Cardiac muscle cell (in vitro differentiated cells and primary cell): ENCODE measurements at regions not wholly inside any gene's neighbourhood (a gene's known extent, or its start where the extent isn't known, plus 50 kb on each side); places are given as distances from the start of the nearest gene placed in this dataset.

ENCODE experiments used
- DNase-seq, 2 donors: peaks; one replicate each; pipeline versions ENCODE4 v3.0.0 to v3.0.0-alpha.2; 2010 to 2017; ENCODE audit warnings: low read depth in 1 of 2, low spot score in 1 of 2
- H3K27ac ChIP-seq: fragments of 200-600 bp; sonication (generic); 2 replicates; pipeline ENCODE4 v1.5.1; 2016
- H3K27me3 ChIP-seq: fragments of 200-600 bp; sonication (generic); 2 replicates; pipeline ENCODE4 v1.6.0; 2016; ENCODE audit warnings: control low read depth
- H3K36me3 ChIP-seq: fragments of 200-600 bp; sonication (generic); 2 replicates; pipeline ENCODE4 v1.5.1; 2016; ENCODE audit warnings: control low read depth
- H3K4me1 ChIP-seq: fragments of 200-600 bp; sonication (generic); 2 replicates; pipeline ENCODE4 v1.8.1; 2017; ENCODE audit warnings: low read depth, mild to moderate bottlenecking, mixed run types
- H3K4me3 ChIP-seq: fragments of 200-600 bp; sonication (generic); 2 replicates; pipeline ENCODE4 v1.5.1; 2016; ENCODE audit warnings: mild to moderate bottlenecking
- H3K9me3 ChIP-seq: fragments of 200-600 bp; sonication (generic); 2 replicates; pipeline ENCODE4 v1.5.1; 2017; ENCODE audit warnings: low read depth, mild to moderate bottlenecking, control low read depth
- TF ChIP-seq, protein P1 (sequence below): IDR thresholded peaks from 2 replicates; pipeline ENCODE4 v1.5.1; 2012; ENCODE audit warnings: low read depth, mild to moderate bottlenecking, low read length

DNA sequence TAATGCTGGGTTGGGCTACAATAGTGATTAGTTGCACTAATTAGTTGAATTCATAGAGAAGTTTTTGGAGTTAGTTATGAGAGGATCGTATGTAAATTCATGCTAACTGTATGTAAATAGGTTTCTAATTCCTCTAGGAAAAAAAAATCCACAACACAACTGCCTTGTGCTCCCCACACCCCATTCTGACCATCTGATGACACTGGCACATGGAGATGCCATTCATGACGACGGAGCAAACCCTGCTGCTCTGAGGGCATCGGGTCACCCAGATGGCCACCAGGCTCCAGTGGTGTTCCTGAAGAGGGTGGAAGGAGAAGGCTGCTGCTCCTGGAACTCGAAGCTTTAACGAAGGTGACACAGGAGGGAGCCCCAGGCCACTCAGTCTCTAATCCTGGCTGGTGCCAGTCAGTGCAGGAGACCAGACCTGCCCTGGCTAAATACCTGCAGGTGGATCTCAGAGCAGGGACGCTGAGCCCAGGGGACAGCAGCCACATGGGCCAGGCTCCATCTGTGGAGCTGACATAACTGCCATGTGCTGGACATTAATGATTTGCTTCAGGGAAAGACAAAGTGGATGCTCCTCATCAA lies 90.3 kb downstream of the FAM50B start:
- Histone ChIP-seq H3K9me3 (no peaks in the 10 kb centered on the region), H3K4me1 (peaks cover 8% of the 10 kb centered on the region), H3K36me3 (no peaks in the 10 kb centered on the region), H3K27me3 (no peaks in the 10 kb centered on the region), H3K4me3 (no peak overlapping the region), H3K27ac (no peak overlapping the region)
- TF ChIP-seq, protein P1, sequence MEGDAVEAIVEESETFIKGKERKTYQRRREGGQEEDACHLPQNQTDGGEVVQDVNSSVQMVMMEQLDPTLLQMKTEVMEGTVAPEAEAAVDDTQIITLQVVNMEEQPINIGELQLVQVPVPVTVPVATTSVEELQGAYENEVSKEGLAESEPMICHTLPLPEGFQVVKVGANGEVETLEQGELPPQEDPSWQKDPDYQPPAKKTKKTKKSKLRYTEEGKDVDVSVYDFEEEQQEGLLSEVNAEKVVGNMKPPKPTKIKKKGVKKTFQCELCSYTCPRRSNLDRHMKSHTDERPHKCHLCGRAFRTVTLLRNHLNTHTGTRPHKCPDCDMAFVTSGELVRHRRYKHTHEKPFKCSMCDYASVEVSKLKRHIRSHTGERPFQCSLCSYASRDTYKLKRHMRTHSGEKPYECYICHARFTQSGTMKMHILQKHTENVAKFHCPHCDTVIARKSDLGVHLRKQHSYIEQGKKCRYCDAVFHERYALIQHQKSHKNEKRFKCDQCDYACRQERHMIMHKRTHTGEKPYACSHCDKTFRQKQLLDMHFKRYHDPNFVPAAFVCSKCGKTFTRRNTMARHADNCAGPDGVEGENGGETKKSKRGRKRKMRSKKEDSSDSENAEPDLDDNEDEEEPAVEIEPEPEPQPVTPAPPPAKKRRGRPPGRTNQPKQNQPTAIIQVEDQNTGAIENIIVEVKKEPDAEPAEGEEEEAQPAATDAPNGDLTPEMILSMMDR, result no peak
- DNase-seq, result no peak

DNA sequence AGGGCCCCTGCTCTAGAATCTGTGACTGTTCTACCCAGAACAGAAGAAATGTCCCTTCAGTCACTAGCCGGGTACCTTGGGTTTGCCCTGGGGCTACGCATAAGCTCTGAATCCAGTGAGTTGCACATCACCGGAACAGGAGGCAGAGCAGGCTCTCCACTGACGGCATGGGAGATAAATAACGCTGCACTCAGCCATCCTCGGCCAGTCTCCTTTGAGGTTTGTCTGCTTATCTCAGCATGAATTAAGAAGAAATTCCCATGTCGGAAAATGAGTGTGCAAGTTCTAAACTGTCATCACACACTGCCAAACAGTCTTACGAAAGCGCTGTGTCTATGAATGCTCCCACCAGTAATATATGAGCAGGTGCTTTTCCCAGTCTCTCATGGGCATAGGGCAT lies 90.8 kb downstream of the FAM50B start:
- H3K4me3 ChIP-seq, result no peak overlapping the region
- TF ChIP-seq, protein P1, result no peak
- H3K36me3 ChIP-seq, result no peaks in the 10 kb centered on the region
- H3K9me3 ChIP-seq, result no peaks in the 10 kb centered on the region
- DNase-seq, result peak in 1 of 2 donors; percentile 90
- no peak overlapping the region for H3K27ac ChIP-seq
- peaks cover 8% of the 10 kb centered on the region for H3K4me1 ChIP-seq
- H3K27me3 ChIP-seq, result no peaks in the 10 kb centered on the region

DNA sequence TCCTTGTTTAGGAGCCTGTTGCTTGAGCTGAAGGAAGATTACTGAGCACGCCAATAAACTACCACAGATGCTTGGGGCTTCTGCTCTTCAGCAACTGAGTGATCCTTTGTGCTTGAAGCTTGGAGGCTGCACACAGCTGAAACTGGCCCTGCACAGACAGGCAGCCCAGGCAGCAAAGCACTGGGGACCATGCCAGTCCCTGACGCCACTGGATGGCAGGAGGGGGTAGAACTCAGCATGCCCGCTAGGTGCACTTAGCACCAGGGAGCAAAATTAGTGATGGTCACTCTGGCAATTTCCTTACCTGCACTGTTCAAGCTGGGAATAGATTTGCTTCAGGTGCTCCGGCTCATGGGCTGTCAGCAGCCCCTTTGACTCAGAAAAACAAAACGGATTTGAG lies 91.5 kb downstream of the FAM50B start:
- H3K27ac ChIP-seq, result no peak overlapping the region
- no peaks in the 10 kb centered on the region for H3K36me3 ChIP-seq
- DNase-seq, result no peak
- no peaks in the 10 kb centered on the region for H3K27me3 ChIP-seq
- TF ChIP-seq, protein P1, result no peak
- H3K9me3 ChIP-seq, result no peaks in the 10 kb centered on the region
- peaks cover 8% of the 10 kb centered on the region for H3K4me1 ChIP-seq
- no peak overlapping the region for H3K4me3 ChIP-seq

GRCh38 chr6:3943331-3943765 lies 94.2 kb downstream of the FAM50B start:
- Histone ChIP-seq H3K4me3 (no peak overlapping the region), H3K9me3 (no peaks in the 10 kb centered on the region), H3K27me3 (no peaks in the 10 kb centered on the region), H3K36me3 (no peaks in the 10 kb centered on the region), H3K4me1 (peaks cover 8% of the 10 kb centered on the region), H3K27ac (no peak overlapping the region)
- DNase-seq, result peak in 1 of 2 donors; percentile 88
- TF ChIP-seq, protein P1, result no peak

GRCh38 chr6:3944246-3944645 lies 95.1 kb downstream of the FAM50B start:
- Histone ChIP-seq H3K27ac (no peak overlapping the region), H3K4me1 (peaks cover 8% of the 10 kb centered on the region), H3K9me3 (no peaks in the 10 kb centered on the region), H3K27me3 (no peaks in the 10 kb centered on the region), H3K36me3 (no peaks in the 10 kb centered on the region), H3K4me3 (no peak overlapping the region)
- TF ChIP-seq, protein P1, result no peak
- no peak for DNase-seq
